ENCODE measurements at regions not wholly inside any gene's neighbourhood (a gene's known extent, or its start where the extent isn't known, plus 50 kb on each side); places are given as distances from the start of the nearest gene placed in this dataset.
"Not testable (repeated sequence)": the region's sequence is repeated elsewhere in the genome, so short reads cannot be mapped to it uniquely, and the experiment has no call there.

- no peak for DNase-seq
Observed at GRCh38 chr7:114173170-114173890, 241.3 kb upstream of the FOXP2 start.

DNA sequence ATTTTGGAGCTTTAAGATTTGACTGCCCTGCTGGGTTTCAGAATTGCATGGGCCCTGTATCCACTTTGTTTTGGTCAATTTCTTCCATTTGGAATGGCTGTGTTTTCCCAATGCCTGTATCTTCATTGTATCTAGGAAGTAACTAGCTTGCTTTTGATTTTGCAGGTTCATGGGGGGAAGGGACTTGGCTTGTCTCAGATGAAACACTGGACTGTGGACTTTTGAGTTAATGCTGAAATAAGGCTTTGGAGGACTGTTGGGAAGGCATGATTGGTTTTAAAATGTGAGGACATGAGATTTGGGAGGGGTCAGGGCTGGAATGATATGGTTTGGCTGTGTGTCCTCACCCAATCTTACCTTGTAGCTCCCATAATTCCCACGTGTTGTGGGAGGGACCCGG is 245.2 kb upstream of the FOXP2 start:
- DNase-seq, result not testable (repeated sequence)

DNA sequence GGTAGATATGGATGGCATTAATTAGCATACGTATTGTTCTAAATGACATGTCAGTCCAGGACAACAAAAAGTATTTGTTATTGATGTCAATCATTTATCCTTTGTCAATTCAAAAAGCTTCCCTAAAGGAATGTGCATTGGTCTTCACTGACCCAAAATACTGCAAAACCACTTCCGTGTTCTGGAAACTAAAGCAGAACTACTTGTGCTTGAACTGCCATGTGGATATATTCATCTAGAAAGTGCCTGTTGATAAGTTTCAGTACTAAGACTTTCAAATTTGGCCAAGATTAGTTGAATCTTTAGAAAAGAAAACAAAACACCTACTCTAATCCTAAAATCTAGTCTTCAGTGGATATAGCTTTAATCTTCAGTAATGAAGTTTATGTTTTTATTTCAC is 242.1 kb upstream of the PPP1R3A start:
- DNase-seq, result no peak

DNA sequence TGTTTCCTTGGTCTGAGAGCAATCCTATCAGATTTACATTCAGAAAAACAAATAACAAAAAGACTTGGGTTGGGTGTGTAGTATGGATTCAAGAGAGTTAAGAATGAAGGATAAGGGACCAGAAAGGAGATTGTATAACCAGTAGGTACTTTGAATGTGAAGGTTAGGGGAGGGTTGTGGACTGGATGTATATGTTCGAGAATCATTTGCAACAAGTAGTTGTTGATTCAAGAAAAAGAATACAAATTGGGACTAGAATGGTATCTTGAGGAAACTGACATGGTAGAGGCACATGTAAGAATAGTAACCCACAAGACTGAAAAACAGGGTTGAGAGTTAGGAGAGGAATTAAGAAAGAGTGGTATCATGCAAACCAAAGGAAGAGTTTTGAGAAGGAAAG is 240.0 kb upstream of the PPP1R3A start:
- no peak for DNase-seq

- DNase-seq, result no peak
Observed at GRCh38 chr7:114158275-114158674, 239.5 kb upstream of the PPP1R3A start.

- DNase-seq, result no peak
Observed at GRCh38 chr7:114156178-114156577, 237.4 kb upstream of the PPP1R3A start.

- DNase-seq, result no peak
Observed at GRCh38 chr7:114155116-114156110, 236.6 kb upstream of the PPP1R3A start.

GRCh38 chr7:114153700-114154099 is 234.9 kb upstream of the PPP1R3A start:
- no peak for DNase-seq

- DNase-seq, result no peak
Observed at GRCh38 chr7:114152314-114152938, 233.6 kb upstream of the PPP1R3A start.

DNA sequence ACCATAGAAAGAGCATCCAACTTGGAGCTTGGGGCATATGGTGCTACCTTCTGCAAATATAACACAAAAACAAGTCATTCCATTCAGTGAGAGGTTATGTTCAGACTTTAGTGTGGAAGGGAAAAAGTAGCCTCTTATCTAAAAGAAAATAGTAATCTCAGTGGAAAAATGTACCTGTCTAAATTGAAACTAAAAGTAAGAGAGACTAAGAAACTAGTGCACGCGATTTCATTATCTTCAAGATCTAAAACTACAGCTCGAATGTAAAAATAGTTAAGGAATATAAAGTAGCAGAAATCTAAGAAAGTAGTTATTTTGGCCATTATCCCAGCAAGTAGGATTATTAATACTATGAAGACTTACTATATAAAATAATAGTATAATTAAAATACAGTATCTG is 233.0 kb upstream of the PPP1R3A start:
- no peak for DNase-seq

DNA sequence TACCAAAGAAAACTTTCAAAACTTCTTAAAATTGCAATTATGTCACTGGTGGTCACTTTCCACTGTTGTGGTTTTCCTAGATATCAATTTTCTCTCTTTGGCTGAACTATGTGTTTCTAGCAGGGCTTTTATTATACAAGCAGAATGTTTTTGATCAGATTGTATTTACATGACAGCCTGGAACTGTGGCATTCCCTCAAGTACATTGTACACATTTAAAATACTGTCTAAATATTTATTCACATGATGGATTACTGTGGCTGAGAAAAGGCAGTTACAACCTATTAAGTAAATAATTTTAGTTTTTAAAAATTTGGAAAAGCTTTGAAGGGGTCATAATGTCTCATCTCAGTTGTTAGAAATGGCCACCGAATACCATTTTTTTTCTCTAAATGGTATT is 231.9 kb upstream of the PPP1R3A start:
- DNase-seq, result no peak

DNA sequence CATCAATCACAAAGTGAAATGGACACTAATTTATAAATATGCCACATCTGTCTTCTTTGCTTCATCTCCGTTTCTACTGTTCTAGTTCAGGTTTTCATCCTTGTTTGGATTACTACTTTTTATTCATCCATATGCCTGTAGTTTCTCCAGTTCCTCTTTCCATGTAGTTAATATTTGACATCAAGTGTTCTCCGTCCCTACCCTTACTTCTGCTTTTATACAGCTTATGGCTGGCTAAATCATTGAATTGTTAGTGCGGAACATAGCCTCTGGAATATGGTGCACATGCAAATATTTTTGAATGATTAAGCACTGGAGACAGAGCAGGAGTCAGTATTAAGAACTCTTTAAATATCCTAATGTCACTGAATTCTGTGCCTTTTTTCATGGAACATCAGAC is 230.0 kb upstream of the PPP1R3A start:
- DNase-seq, result no peak

GRCh38 chr7:114141415-114141814 is 222.6 kb upstream of the PPP1R3A start:
- no peak for DNase-seq

DNA sequence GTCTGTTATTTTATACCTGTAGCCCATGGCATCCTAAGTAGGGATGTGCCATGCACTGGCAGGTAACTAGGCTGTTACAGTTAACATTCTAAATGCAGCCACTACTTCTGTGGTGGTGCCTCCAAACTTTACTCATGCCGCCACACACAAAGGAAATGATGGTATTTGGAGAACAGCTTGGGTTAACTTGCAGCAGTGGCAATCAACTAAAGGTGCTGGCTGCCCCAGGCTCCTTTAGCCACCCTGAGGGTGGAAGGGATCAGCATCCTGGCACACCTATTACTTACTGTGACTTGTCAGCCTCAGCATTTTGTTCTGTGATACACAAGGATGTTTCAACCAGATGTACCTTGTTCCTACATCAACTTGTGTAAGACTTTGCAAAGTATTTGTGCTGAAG is 221.8 kb upstream of the PPP1R3A start:
- DNase-seq, result no peak

DNA sequence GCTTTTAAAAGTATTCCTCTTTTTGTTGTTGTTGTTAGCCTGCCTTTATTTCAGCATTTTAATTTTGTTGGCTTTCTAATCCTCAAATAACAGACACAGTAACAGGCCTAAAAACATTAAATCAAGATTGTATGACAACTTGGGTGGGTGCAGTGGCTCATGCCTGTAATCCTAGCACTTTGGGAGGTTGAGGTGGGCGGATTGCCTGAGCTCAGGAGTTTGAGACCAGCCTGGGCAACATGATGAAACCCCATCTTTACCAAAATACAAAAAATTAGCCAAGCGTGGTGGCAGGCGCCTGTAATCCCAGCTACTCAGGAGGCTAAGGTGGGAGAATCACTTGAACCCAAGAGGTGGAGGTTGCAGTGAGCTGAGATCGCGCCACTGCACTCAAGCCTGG is 220.9 kb upstream of the PPP1R3A start:
- DNase-seq, result not testable (repeated sequence)

- no peak for DNase-seq
Observed at GRCh38 chr7:114138587-114138986, 219.8 kb upstream of the PPP1R3A start.

DNA sequence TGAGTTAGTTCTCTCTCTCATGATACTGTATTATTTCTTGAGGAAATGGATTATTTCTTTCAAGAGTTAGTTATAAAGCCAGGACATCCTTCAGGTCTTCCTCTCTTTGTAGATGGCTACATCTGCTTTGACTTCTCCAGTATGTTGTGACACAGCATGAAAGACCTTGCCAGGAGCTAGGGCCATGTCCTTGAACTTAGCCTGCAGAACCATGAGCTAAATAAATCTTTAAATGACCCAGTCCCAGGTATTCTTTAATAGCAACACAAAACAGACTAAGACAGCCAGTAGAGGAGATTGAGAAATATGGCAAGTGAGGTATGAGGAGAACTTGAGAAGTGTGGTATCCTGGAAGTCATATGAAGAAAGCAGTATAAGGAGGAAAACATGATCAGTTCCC is 214.9 kb upstream of the PPP1R3A start:
- no peak for DNase-seq

DNA sequence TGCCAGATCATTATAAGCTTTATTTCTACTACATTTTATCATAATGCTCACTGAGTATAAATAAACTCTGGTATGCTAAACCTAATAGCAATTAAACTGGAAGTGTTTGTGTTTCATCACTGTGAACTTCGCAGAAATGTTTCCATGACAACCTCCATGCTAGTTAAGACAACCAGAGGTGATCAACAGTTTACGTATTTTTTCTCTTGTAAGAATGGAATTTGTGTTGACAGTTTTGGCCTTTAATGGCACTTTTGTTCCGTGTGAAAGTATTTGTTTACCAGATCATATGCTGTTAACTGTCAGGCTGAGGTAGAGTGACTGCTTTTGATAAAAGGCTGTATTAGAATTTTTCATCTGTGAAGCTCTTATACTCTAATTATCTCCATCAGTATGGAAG is 212.1 kb upstream of the PPP1R3A start:
- DNase-seq, result no peak

GRCh38 chr7:114128880-114129279 is 210.1 kb upstream of the PPP1R3A start:
- DNase-seq, result no peak

DNA sequence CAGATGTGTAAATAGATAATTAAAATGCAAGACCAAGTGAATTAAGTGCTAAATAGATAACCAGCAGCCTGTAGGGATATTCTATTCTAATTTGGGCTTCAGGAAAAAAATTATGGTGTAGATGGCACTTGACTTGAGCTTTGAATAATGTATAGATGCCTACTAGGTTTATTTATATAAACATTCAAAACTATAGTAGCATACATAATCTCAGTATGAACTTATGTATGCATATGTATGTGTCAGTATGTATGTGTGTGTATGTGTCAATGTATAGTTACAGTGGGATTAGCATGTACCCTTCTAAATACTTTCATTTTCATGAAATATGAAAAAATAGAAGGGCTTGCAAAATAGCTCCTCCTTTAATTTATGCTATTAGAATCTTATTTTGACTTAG is 207.3 kb upstream of the PPP1R3A start:
- no peak for DNase-seq

- no peak for DNase-seq
Observed at GRCh38 chr7:114112806-114113205, 194.0 kb upstream of the PPP1R3A start.

DNA sequence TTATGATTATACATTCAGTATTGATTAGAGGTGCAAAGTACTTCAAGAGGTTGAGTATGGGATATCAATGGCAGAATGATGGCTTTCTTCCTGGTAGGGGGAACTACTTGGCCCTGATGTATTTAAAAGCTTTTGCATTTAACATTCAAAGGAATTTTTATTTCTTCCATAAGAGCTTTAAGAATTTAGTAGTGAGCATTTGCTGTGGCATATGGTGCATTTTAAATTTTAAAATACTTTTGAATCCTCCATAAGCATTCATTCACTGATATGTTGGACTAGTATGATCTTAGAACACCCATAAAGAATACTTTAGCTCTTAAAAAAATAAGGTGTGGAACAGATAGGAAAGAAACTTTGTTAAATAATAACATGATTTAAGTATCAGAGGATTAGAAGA is 191.9 kb upstream of the PPP1R3A start:
- no peak for DNase-seq

GRCh38 chr7:114109721-114110120 is 190.9 kb upstream of the PPP1R3A start:
- DNase-seq, result no peak

DNA sequence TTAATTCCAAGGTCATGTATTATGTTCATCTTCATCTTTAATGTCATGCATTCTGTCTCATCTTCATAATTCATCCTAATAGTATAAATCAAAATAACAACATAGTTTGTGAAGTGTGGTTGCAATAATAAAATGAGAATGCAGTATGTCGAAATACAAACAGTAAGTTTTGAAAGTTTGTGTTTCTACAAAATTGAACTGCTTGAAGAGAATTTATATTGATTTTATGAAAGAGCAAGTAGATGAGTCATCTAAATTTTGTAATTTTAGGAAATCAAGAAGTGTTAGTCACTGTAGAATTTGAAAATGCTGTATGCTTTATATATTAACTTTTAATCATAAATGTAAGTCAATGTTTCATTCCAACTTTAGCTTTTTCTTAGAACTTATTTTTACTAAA is 190.5 kb upstream of the PPP1R3A start:
- DNase-seq, result no peak

Data from stimulated activated CD4-positive, alpha-beta T cell treated with anti-CD3 and anti-CD28 coated beads, Interleukin-4, amount 100 ng/mL, for 24 hours (primary cell).